ENCODE measurements at regions not wholly inside any gene's neighbourhood (a gene's known extent, or its start where the extent isn't known, plus 50 kb on each side); places are given as distances from the start of the nearest gene placed in this dataset.

DNA sequence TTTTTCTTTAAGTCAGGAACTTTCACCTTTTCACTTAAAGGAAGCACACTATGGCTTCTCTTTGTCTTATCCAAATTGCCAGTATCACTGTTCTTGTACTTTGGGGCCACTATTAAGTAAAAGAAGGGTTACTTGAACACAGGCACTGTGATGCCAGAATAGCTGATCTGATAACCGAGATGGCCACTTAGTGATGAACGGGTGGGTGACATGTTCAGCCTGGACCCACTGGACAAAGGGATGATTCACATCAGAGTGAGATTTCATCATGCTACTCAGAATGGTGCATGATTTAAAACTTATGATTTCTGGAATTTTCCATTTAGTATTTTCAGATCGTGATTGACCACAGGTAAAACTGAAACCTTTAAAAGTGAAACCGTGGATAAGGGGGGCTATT is 252.6 kb downstream of the KLF13 start:
- H3K9me3 Mint-ChIP-seq = peaks cover 7% of the 10 kb centered on the region
- H3K27me3 Mint-ChIP-seq = no peaks in the 10 kb centered on the region
- TF ChIP-seq, protein P1, sequence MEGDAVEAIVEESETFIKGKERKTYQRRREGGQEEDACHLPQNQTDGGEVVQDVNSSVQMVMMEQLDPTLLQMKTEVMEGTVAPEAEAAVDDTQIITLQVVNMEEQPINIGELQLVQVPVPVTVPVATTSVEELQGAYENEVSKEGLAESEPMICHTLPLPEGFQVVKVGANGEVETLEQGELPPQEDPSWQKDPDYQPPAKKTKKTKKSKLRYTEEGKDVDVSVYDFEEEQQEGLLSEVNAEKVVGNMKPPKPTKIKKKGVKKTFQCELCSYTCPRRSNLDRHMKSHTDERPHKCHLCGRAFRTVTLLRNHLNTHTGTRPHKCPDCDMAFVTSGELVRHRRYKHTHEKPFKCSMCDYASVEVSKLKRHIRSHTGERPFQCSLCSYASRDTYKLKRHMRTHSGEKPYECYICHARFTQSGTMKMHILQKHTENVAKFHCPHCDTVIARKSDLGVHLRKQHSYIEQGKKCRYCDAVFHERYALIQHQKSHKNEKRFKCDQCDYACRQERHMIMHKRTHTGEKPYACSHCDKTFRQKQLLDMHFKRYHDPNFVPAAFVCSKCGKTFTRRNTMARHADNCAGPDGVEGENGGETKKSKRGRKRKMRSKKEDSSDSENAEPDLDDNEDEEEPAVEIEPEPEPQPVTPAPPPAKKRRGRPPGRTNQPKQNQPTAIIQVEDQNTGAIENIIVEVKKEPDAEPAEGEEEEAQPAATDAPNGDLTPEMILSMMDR (conservative IDR thresholded peaks at IDR 0.05) = no peak
- H3K4me3 Mint-ChIP-seq = no peak overlapping the region
- H3K36me3 Mint-ChIP-seq = no peaks in the 10 kb centered on the region
- DNase-seq (ENCODE audit: extremely low spot score, unreplicated experiment) = no peak
- no peak overlapping the region for H3K27ac Mint-ChIP-seq
- H3K4me1 Mint-ChIP-seq (ENCODE audit: unreplicated experiment) = peaks cover 6% of the 10 kb centered on the region

DNA sequence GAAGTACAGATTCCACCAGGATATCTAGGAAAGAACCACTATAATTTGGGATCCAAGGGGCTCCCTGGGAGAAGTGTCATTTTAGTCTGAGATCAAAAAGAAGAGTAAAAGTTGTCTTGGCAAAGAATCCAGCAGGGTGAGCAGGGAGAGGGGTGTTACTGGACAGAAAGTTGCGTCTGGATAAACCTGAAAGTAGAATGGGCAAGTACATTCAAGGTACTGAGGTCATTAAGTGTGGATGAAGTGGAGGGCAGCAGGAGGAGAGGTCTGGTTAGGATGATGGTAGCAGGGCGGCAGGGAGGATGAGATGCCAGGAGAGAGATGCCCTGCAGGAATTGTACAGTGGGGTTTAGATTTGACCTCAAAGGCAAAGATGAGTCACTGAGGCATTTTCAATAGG is 253.3 kb downstream of the KLF13 start:
- Mint-ChIP-seq H3K27ac (no peak overlapping the region), H3K4me3 (no peak overlapping the region), H3K27me3 (no peaks in the 10 kb centered on the region)

DNA sequence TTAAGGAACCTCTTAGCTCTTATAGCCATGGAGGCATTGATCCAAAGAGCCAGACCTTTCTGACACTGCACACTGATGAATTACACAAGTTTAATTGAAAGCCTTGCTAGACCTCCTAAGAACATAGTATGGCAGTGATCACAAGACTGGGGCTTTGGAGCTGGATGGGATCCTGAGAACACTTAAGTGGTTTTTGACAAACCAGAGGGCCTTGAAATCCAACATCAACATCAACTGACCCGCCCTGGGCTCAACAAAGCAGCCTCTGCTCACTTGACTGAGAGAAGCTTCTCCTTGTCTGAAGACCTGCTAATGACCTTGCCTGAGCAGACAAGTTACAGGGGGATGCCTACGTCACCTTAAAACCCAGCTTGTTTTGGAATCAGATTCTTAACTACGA is 257.6 kb downstream of the KLF13 start:
- Mint-ChIP-seq H3K4me3 (no peak overlapping the region), H3K36me3 (no peaks in the 10 kb centered on the region), H3K27me3 (no peaks in the 10 kb centered on the region), H3K4me1 (ENCODE audit: unreplicated experiment) (no peaks in the 10 kb centered on the region), H3K9me3 (peaks cover 7% of the 10 kb centered on the region), H3K27ac (no peak overlapping the region)
- TF ChIP-seq, protein P1 (conservative IDR thresholded peaks at IDR 0.05) = no peak
- no peak for DNase-seq (ENCODE audit: extremely low spot score, unreplicated experiment)

More for the DNA sequence above, 253.3 kb downstream of the KLF13 start:
- Mint-ChIP-seq H3K36me3 (no peaks in the 10 kb centered on the region), H3K9me3 (peaks cover 7% of the 10 kb centered on the region), H3K4me1 (ENCODE audit: unreplicated experiment) (peaks cover under 1% of the 10 kb centered on the region)
- no peak for DNase-seq (ENCODE audit: extremely low spot score, unreplicated experiment)
- TF ChIP-seq, protein P1 (conservative IDR thresholded peaks at IDR 0.05) = no peak

DNA sequence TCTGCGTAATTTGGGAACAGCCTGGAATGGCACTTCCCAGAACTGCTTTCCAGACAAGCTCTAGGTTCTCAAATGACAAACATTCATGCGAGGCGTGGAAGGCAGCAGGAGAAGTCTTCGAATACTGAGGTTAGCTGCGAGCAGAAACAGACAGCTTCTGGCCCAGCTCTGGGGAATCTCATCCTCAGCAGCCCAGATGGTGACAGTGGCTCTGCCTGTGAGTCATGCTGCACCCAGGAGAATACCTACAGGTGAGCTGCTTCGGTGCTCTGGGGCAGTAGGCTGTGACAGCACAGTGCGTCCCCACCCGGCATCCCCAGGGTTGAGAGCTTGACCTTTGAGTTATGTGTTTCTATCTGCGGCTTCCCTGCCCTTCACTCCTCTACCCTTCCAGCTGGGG is 258.6 kb downstream of the KLF13 start:
- Mint-ChIP-seq H3K27ac (no peak overlapping the region), H3K27me3 (no peaks in the 10 kb centered on the region), H3K36me3 (no peaks in the 10 kb centered on the region), H3K4me1 (ENCODE audit: unreplicated experiment) (no peaks in the 10 kb centered on the region), H3K9me3 (peaks cover 7% of the 10 kb centered on the region), H3K4me3 (no peak overlapping the region)
- TF ChIP-seq, protein P1 (conservative IDR thresholded peaks at IDR 0.05) = no peak
- no peak for DNase-seq (ENCODE audit: extremely low spot score, unreplicated experiment)

DNA sequence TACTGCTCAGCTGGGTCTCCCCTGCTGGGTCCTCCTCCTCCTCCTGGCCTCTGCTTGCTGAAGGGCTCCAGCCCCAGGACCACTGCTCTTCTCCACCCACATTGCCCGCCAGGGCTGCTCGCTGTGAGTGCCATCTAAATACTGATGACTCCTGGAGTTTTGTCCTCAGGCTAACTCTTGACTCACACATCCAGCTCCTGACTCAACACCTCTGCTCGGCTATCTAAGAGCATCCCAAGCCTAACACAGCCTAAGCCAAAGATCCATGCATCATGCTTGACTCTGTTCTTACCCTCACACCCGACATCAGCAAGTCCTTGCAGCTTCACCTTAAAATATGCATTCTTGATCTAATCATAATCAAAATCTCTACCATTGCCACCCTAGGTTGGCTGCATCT is 260.2 kb downstream of the KLF13 start:
- TF ChIP-seq, protein P1 (conservative IDR thresholded peaks at IDR 0.05) = no peak
- H3K27me3 Mint-ChIP-seq = no peaks in the 10 kb centered on the region

DNA sequence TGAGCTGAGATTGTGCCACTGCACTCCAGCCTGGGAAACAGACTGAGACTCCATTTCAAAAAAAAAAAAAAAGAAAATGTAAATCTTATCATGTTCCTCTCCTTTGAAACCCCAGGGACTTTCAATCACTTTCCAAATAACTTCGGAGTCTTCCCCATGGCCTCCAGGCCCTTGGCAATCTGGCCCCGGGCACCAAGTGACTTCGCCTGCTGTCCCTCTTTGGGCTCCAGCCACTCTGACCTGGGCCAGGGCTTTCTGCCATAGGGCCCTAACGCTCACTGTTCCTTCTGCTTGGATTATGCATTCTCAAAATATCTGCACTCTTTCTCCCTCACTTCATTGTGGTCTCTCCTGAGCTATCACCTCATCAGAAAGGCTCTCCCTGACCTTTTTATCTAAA is 260.9 kb downstream of the KLF13 start:
- no peak overlapping the region for H3K27ac Mint-ChIP-seq
- H3K27me3 Mint-ChIP-seq = no peaks in the 10 kb centered on the region
- TF ChIP-seq, protein P1 (conservative IDR thresholded peaks at IDR 0.05) = no peak
- no peak for DNase-seq (ENCODE audit: extremely low spot score, unreplicated experiment)
- no peaks in the 10 kb centered on the region for H3K9me3 Mint-ChIP-seq
- H3K4me1 Mint-ChIP-seq (ENCODE audit: unreplicated experiment) = peaks cover 5% of the 10 kb centered on the region
- H3K4me3 Mint-ChIP-seq = no peak overlapping the region
- H3K36me3 Mint-ChIP-seq = no peaks in the 10 kb centered on the region

More for the DNA sequence above, 260.2 kb downstream of the KLF13 start:
- peaks cover 6% of the 10 kb centered on the region for H3K9me3 Mint-ChIP-seq
- H3K4me1 Mint-ChIP-seq (ENCODE audit: unreplicated experiment) = peaks cover 5% of the 10 kb centered on the region
- H3K4me3 Mint-ChIP-seq = no peak overlapping the region
- DNase-seq (ENCODE audit: extremely low spot score, unreplicated experiment) = no peak
- no peak overlapping the region for H3K27ac Mint-ChIP-seq
- no peaks in the 10 kb centered on the region for H3K36me3 Mint-ChIP-seq

Data from type B pancreatic cell (in vitro differentiated cells).